Tibial nerve (tissue), 4 donors: ENCODE measurements at regions not wholly inside any gene's neighbourhood (a gene's known extent, or its start where the extent isn't known, plus 50 kb on each side); places are given as distances from the start of the nearest gene placed in this dataset.

ENCODE experiments used
- DNase-seq, 2 donors: peaks; one replicate each; pipeline ENCODE4 v3.0.0-alpha.2; 2019; ENCODE audit warnings: low spot score in 2 of 2
- H3K27ac ChIP-seq, 4 donors: fragments of 200-600 bp; sonication (generic) in 3 of 4; one replicate each; pipeline ENCODE4 v1.5.1; 2017 to 2019; ENCODE audit warnings: mild to moderate bottlenecking in 1 of 4
- H3K27me3 ChIP-seq, 2 donors: fragments of 200-600 bp; sonication (generic) in 1 of 2; one replicate each; pipeline versions ENCODE4 v1.5.1 to v1.6.0; 2017 to 2019
- H3K36me3 ChIP-seq, 3 donors: fragments of 200-600 bp; sonication (generic); one replicate each; pipeline ENCODE4 v1.5.1; 2018 to 2019
- H3K4me1 ChIP-seq, 4 donors: fragments of 200-600 bp; sonication (generic) in 3 of 4; one replicate each; pipeline ENCODE4 v1.5.1; 2017 to 2019
- H3K4me3 ChIP-seq, 4 donors: fragments of 200-600 bp; sonication (generic) in 3 of 4; one replicate each; pipeline ENCODE4 v1.5.1; 2017 to 2019; ENCODE audit warnings: mild to moderate bottlenecking in 1 of 4, moderate library complexity in 1 of 4
- H3K9me3 ChIP-seq, 4 donors: fragments of 200-600 bp; sonication (generic) in 3 of 4; one replicate each; pipeline ENCODE4 v1.5.1; 2017 to 2019
- EP300 ChIP-seq, 2 donors: sonication (generic); formaldehyde crosslinking; IDR thresholded peaks; one replicate each; pipeline ENCODE4 v1.6.1; 2017; ENCODE audit warnings: antibody characterized with exemption in 2 of 2, mild to moderate bottlenecking in 1 of 2
- POLR2A ChIP-seq, 2 donors: fragments of 450-650 bp; IDR thresholded peaks; one replicate each; pipeline ENCODE4 v1.6.1; 2017; ENCODE audit warnings: antibody characterized with exemption in 2 of 2, mild to moderate bottlenecking in 2 of 2, moderate library complexity in 2 of 2
- WGBS, 2 donors: methylation state at CpG; one replicate each; pipeline ENCODE4 v1.1.5; 2018; 5-methylcytosine and 5-hydroxymethylcytosine counted together
- TF ChIP-seq, protein P1 (sequence below), 5 experiments: fragments of 200-600 bp in 3 of 5; fragments of 450-650 bp in 2 of 5; sonication (generic) in 3 of 5; IDR thresholded peaks; one replicate each; pipeline ENCODE4 v1.5.1; 2016 to 2019; ENCODE audit warnings: antibody characterized with exemption in 5 of 5, mild to moderate bottlenecking in 3 of 5, moderate library complexity in 2 of 5

DNA sequence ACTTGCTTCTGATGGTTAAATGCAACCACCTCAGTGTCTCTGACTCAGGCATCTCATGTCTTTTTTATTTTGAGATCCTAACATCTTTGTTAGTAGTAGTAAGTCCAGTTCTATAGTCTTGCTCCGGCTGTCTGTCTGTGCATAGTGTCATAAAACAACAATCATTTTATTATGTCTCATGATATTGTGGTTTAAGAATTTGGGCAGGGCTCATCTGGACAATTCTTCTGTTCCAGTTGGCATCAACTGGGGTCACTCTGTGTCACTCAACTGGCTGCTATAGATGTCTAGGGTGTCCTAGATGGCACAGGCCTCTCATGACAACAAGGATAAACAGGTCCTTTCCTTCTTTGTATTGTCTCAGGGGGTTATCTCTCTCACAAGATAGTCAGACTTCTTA lies 299.6 kb upstream of the ZNF521 start:
- Histone ChIP-seq H3K9me3 (no peaks in the 10 kb centered on the region), H3K27ac (no peak overlapping the region), H3K36me3 (no peaks in the 10 kb centered on the region), H3K27me3 (no peaks in the 10 kb centered on the region), H3K4me3 (no peak overlapping the region), H3K4me1 (no peaks in the 10 kb centered on the region)
- TF ChIP-seq, protein P1, sequence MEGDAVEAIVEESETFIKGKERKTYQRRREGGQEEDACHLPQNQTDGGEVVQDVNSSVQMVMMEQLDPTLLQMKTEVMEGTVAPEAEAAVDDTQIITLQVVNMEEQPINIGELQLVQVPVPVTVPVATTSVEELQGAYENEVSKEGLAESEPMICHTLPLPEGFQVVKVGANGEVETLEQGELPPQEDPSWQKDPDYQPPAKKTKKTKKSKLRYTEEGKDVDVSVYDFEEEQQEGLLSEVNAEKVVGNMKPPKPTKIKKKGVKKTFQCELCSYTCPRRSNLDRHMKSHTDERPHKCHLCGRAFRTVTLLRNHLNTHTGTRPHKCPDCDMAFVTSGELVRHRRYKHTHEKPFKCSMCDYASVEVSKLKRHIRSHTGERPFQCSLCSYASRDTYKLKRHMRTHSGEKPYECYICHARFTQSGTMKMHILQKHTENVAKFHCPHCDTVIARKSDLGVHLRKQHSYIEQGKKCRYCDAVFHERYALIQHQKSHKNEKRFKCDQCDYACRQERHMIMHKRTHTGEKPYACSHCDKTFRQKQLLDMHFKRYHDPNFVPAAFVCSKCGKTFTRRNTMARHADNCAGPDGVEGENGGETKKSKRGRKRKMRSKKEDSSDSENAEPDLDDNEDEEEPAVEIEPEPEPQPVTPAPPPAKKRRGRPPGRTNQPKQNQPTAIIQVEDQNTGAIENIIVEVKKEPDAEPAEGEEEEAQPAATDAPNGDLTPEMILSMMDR (IDR thresholded peaks at IDR 0.05), result no peak
- TF ChIP-seq EP300 (IDR thresholded peaks at IDR 0.05), result no peak
- no peak for TF ChIP-seq POLR2A (IDR thresholded peaks at IDR 0.05)
- no peak for DNase-seq
- 69 to 88% methylated on average over 1 of the region's 1 CpG for WGBS, 2 donors

DNA sequence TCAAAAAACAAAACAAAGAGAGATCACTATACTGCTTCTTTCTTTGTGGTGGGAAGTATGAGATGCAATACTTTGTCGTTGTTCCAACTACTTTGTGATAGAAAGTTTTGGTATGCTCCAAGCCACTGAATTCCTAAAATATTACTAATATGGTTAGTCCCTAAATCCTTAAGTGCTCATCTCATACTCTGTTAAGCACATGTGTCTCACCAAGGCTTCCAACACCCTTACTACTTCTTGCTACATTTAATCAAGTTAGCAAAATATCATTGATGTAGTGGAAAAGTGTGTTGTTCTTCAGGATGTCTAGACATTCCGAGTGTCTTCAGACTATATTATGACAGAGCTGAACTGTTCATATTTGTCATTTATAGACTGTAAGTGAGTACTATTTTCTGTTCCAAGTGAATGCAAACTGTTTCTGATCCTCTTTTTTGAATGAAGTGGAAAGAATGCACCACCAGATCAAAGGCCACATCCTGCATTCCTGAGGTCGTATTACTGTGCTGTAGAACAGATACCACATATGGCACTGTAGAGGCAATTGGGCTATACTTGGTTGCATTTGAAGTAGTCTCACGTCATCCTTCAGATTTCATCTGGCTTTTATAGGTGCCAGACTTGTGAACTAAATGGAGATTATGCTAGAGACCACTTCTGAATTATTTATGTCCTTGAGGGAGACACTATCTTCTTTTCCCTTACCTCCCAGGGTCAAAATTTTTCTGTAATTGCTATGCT lies 298.4 kb upstream of the ZNF521 start:
- Histone ChIP-seq H3K27ac (no peak overlapping the region), H3K4me3 (no peak overlapping the region), H3K36me3 (no peaks in the 10 kb centered on the region), H3K9me3 (no peaks in the 10 kb centered on the region), H3K4me1 (no peaks in the 10 kb centered on the region), H3K27me3 (no peaks in the 10 kb centered on the region)
- WGBS, 2 donors, result 32% methylated on average over 4 of the region's 4 CpGs
- TF ChIP-seq EP300 (IDR thresholded peaks at IDR 0.05), result no peak
- TF ChIP-seq POLR2A (IDR thresholded peaks at IDR 0.05), result no peak
- TF ChIP-seq, protein P1 (IDR thresholded peaks at IDR 0.05), result no peak
- DNase-seq, result no peak

DNA sequence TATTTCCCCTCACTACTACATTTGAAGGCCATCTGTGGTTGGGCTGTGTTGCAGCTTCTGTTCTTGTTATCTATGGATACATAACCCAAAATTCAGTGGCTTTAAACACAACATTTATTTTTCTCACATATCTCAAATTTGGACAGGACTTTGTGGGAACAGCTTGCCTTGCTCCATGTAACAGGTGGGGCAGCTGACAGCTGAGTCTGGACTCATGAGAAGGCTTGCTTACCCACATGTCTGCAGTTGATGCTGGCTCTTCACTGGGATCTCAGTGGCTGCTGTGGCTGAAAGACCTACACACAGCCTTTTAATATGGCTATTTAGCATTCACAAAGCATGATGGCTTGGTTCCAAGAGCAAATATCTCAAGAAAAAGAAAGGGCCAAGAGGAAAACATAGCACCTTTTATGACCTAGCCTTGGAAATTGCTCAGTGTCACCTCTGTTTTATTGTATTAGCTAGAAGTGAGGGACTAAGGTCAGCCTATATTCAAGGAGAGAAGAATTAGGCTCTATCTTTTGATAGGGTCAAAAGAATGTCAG lies 296.8 kb upstream of the ZNF521 start:
- H3K27ac ChIP-seq, result no peak overlapping the region
- no peaks in the 10 kb centered on the region for H3K27me3 ChIP-seq
- no peaks in the 10 kb centered on the region for H3K36me3 ChIP-seq
- no peaks in the 10 kb centered on the region for H3K4me1 ChIP-seq
- no peaks in the 10 kb centered on the region for H3K9me3 ChIP-seq
- no peak overlapping the region for H3K4me3 ChIP-seq
- no peak for DNase-seq
- TF ChIP-seq, protein P1 (IDR thresholded peaks at IDR 0.05), result no peak
- TF ChIP-seq EP300 (IDR thresholded peaks at IDR 0.05) (no peak), POLR2A (IDR thresholded peaks at IDR 0.05) (no peak)

DNA sequence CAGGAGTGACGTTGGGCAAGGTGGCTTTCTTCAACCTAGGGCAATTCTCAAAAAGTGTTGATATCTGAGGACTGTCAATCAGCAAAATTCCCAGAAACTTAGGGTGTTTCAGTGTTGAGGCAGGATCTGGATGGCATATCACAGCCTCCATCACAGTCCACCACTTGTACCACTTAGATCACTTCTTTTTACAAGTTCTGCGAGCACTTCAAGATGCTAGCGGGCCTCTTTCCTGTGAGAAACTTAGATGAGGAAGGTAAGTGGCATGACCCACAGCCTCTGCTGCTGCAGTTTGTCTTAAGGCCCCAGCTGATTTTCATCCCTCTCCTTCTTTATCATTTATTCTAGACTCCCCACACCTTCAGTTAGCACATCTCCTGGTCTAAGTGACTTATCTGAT lies 295.4 kb upstream of the ZNF521 start:
- DNase-seq, result no peak
- no peaks in the 10 kb centered on the region for H3K4me1 ChIP-seq
- H3K4me3 ChIP-seq, result no peak overlapping the region
- 93 to 96% methylated on average over 3 of the region's 3 CpGs for WGBS, 2 donors
- no peaks in the 10 kb centered on the region for H3K36me3 ChIP-seq
- H3K27ac ChIP-seq, result no peak overlapping the region
- no peaks in the 10 kb centered on the region for H3K27me3 ChIP-seq
- TF ChIP-seq, protein P1 (IDR thresholded peaks at IDR 0.05), result no peak
- TF ChIP-seq EP300 (IDR thresholded peaks at IDR 0.05), result no peak
- TF ChIP-seq POLR2A (IDR thresholded peaks at IDR 0.05), result no peak
- no peaks in the 10 kb centered on the region for H3K9me3 ChIP-seq

- no peaks in the 10 kb centered on the region for H3K9me3 ChIP-seq
- H3K36me3 ChIP-seq, result no peaks in the 10 kb centered on the region
- H3K4me1 ChIP-seq, result no peaks in the 10 kb centered on the region
- TF ChIP-seq EP300 (IDR thresholded peaks at IDR 0.05), result no peak
- TF ChIP-seq, protein P1 (IDR thresholded peaks at IDR 0.05), result no peak
- TF ChIP-seq POLR2A (IDR thresholded peaks at IDR 0.05), result no peak
- H3K27me3 ChIP-seq, result no peaks in the 10 kb centered on the region
- no peak for DNase-seq
- H3K27ac ChIP-seq, result no peak overlapping the region
- no peak overlapping the region for H3K4me3 ChIP-seq
Observed at GRCh38 chr18:25646971-25647370, 295.0 kb upstream of the ZNF521 start.
